NCI-H446 treated with DMSO at 0.1 percent for 48 hours (cell line): ENCODE measurements at regions not wholly inside any gene's neighbourhood (a gene's known extent, or its start where the extent isn't known, plus 50 kb on each side); places are given as distances from the start of the nearest gene placed in this dataset.

Experiments
- DNase-seq: peaks from one replicate; lab custom pipeline; 2025; lab: John Stamatoyannopoulos, UW

DNA sequence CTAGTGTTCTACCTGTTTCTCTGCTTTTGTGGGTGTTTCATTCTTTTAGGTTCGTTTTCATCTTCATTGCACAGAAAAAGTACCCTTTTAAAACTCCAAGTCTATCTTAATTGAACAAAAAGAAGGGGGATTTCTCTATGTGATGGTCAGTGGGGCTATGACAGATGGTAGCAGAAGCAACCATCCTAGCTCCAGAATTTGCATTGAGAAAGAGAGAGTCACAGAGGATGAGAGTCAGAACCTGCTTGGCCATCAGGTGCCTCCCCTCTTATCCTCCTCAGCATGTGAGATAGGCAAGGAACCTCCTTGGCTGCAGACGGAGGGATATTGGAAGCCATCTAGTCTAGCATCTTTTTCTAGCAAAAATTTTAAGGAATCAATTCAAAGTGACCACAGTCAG, 398.0 kb upstream of the DCC start:
- DNase-seq, result no peak

DNA sequence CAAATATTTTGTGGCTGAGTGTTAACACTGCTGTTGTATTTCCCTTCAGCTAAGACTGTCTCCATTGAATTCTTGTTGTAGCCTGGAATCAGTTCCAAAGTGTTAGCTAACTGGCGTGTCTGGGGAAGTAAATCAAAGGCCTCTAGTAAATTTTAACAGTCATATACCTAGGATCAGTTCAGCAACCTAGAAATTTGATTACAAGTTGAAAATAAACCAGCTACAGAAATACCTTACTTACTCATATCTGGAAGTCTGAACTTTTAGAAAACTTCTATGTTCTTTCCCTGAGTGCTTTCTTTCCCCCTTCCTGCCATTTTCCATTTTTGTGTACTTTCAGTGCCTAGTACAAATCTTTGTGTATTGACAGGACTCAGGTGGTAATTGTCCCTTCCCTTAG, 396.7 kb upstream of the DCC start:
- DNase-seq, result no peak

DNA sequence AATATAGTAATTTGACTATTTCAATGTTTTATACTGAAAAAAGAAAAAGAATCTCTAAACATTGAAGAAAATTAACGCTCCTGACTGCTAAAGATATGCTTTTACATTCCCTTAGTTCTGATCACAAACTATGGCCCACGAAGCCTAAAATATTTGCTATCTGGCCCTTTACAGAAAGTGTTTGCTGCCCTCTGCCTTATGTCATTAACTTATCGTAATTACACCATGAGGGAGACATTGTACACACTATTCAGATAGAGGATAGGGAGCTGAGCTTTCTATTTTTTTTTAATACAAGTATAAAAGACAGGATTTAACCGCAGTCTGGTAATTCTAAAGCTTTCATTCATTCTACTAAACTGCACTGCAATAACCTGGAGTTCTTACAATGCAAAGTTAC, 393.1 kb upstream of the DCC start:
- DNase-seq, result no peak

DNA sequence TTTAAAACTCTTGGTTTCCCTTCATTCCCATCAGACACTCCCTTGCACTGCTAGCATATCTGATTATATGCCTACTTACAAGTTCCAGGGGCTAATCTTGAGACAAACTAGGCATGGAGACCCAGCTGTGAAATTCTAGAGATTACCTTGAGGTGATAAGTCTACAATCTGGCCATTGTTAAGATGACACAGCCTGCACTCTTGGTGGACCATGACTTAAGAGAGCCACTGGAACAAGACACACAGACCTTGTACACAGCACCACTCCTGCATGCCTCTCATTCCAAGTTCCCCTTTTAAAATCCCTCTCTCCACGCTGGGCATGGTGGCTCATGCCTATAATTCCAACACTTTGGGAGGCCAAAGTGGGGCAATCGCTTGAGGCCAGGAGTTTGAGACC, 387.2 kb upstream of the DCC start:
- no peak for DNase-seq

DNA sequence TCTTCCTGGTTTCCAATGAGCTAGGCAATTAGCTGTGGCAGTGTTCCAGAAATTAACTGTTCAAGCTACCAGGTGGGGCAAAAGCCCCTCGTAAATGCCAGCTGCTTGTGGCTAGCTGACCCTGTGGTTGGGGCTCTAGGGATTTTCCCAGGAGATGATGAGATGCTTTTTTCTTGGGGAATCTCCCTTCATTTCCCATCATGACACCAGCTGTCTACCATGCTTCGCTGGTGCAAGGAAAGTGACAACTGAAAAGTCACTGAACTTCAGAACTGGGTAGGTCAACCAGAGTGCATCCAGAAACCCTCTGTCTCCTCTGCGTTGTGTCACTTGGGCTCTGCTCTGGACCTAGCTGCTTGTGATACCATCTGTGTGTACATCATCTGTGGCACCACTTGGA, 386.5 kb upstream of the DCC start:
- no peak for DNase-seq

DNA sequence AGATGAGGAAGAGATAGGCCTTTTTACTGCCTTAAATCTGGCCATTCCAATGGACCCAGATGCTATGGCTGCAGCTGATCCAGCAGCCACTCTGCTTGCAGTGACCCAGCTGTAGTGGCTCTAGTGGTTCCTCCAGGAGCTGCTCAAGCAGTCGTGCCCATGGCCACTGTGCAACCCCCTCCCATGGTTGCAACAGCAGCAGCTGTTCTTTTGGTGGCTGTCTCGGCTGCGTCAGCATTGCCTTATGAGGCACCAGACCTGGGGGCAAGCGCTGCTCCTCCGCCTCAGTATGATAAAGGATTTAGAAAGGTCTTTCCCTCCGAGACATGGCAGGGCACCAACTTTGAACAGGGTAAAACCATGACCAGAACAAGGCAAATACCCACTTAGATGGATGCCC, 384.9 kb upstream of the DCC start:
- DNase-seq, result no peak

DNA sequence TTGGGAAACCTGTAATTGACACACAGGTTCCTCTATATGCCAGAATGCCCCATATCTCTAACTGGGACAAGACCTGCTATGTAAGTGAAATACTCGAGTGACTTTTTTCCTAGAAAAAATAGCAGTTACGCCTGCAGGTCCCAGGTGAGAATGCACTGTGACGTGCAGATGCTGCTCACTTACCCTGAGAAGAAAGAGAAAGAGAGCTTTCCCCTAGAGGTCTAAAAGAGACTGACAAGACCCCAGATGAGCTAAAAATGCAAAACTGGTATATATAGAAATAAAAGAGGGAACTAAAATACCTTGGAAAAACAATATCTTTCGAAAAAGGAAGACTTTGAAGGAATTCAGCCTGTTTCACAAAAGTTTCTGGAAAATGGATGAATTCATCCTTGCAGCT, 383.0 kb upstream of the DCC start:
- no peak for DNase-seq

DNA sequence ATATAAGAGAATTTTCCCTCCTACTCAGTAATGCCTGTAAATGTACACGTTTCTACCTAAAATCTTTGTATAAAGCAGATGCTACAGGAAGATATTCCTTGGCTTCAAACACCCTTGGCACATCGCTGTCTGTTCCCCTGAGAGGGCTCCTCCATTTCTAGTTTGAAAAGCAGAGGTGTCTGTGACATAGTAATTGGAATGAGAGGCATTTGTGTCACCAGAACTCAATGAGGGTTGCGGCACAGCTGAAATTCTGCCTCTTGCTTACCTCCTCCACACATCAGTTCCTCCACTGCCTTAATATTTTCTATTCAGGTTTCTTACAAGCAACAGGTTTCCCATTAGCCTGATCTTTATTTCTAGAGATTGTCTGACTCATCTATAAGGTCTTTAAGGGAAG, 359.9 kb upstream of the DCC start:
- DNase-seq, result no peak

DNA sequence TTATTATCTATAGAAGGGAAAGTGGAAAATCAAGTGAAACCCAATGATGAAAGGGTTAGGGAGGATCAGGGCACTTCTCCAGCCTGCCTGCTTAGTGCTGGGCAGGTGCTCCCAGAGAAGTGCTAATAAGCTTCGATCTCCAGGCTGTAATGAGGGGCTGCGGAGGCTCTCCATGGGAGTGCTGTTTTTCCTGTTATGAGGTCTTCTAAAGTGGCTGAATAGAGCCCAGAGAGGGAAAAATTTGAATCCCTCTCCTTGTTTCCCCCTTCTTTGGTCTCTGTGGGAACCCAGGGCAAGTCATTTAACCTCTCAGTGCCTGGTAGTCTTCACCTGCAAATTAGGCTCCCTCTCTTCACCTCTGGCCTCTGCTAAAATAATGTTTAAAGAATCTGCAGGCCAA, 351.7 kb upstream of the DCC start:
- no peak for DNase-seq

DNA sequence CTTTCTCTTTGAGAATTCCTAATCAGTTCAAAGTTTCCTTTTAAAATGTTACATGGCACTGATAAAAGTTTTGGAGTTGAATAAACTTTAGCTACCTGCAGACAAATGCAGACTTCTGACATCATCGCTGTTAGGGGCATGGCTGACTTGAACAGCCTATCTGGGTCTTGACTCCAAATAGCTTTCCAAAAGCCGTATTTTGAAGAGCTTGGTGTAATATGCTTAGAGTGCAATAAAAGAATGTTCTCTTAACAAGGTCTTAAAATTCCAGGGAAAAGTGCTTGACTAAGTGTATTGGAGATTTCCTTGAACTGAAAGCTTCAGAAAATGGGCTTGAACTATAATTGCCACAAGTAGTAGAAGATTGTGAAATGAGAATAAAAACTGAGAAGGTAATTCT, 342.9 kb upstream of the DCC start:
- no peak for DNase-seq

DNA sequence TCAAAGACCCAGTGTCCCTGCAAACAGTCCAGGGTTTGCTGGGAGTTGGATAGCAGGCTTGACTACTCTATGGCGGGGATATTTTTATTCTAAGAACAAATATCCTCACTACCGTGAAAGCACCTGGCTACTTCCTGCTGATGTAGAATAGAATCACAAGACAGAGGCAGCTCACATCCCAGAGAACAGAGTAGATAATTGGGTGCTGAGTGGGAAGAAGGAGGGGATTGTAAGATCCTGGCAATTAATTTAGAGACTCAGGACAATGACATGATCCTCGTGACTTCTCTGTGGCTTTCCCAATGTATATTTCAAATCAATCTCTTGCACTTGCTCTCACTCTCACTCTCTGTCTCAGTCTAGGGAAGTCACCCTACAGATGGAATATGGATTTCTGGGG, 341.9 kb upstream of the DCC start:
- DNase-seq, result no peak

DNA sequence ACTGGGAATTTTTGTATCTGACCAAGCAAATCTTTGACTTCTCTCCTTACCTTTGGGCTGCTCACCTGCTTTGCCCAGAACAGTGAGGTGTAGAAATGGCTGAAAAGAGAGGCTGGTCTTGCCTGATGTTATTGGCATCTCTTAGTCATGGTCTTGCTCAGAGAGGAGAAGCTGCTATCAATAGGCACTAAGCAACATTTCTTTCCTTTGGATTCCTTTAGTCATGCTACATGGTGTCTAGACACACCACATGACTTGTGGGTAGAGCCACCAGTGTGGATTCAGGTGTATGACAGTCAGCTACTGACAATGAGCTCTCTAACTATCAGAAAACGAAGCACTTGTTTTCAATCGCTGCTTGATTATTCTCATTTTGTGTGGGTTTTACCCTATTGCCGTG, 341.3 kb upstream of the DCC start:
- DNase-seq, result no peak

DNA sequence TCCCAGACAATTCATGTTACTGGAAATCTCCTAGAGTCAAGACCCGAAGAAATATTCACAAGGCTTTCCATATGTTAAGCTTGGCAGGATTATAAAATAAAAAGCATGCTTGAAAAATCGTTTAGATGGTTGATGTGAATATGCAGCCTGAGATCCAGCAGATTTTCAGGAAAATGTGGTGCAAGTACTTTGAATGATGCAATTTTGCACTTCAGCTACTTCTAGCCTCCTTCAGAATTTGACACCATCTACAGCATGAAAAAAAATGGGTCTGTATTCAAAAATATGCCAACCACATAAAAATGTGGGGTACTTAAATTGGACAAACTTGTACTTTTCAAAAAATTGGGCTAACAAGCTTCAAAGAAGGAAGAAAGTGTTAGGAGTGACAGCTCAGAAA, 340.6 kb upstream of the DCC start:
- no peak for DNase-seq

DNA sequence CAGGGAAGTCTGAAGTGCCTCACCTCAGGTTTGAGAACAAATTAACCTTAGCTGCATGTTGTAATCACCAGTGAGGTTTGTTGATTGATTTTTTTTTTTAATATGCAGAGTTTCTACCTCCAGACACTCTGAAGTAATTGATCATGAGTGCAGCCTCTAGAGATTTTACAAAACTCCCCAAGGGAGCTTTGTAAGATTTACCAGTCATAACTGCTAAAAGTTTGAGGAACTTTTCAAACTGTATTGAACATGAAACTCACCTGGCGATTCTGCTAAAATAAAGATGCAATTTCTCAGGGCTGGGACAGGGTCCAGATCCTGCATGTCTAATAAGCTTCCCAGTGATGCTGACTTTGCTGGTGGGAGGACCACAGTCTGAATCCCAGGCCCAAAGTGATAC, 339.6 kb upstream of the DCC start:
- no peak for DNase-seq

DNA sequence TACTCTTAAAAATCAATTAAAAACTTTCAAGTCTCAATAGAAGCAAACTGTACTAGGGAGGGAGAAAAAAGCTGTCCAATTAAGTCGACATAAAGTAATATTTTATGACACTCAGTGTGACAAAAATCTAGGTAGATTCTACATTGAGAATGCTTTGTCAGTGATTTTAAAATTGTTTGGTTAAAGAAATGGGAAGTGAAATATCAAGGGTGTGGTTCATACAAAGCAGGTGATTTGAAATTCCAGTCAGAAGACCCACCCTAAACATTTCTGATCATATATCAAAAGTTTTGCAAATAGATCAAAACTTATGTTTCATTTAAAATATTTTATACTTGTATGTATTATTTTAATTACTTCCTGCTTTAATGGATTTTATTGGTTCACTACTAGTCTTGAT, 338.9 kb upstream of the DCC start:
- DNase-seq, result no peak

DNA sequence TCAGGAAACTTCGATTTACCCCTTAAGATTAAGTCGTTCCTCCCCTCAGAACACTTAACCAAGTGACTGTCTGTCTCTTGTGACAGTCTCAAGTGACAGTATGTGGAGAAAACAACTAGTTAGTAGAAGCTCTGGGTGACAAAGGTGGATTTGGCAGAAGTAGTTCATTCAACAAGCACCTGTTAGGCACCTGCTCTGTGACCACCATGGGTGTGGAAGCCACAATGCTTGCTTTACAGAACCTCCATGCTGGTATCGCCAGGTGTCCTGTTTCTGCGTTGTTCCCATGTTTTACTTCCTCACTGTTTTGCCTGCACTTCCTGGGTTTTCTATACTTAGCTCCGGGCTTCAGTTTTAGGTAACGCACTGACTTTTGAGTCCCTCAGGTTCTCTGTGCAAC, 337.4 kb upstream of the DCC start:
- DNase-seq, result no peak

DNA sequence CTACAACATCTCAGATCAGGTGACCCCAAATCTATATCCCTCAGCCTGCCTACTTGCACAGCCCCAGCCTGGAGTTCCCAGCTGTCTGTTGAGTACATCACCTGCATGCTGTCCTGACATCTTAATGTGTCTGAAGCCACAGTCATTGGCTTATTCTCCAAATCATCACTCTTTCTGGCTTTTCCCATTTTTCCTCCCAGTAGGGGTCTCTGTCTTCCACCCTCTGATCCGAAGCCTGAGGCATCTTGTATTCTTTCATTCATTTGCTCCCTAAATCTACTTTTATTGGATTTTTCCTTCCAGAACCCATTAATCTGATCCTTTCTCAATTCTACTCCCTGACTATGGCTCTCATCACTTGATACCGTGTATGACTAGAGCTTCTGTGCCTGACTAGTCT, 332.9 kb upstream of the DCC start:
- no peak for DNase-seq

DNA sequence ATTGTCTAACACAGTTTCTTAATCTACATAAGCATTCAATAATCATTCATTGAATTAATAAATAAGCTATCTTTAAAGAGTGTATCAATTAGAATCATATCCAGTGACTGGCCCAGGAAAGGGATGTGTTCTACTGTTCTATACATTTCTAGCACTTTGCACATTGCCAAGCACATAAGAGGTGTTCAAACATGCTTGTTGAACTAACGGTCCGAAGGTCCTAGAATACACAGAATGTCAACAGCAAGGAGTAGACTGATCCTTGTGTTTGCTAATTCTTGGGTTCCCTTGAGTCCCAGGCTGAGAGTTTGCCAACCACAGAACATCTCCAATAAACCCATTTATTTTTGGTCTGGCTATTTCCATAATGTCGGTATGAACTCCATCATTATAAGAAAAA, 331.7 kb upstream of the DCC start:
- DNase-seq, result no peak

DNA sequence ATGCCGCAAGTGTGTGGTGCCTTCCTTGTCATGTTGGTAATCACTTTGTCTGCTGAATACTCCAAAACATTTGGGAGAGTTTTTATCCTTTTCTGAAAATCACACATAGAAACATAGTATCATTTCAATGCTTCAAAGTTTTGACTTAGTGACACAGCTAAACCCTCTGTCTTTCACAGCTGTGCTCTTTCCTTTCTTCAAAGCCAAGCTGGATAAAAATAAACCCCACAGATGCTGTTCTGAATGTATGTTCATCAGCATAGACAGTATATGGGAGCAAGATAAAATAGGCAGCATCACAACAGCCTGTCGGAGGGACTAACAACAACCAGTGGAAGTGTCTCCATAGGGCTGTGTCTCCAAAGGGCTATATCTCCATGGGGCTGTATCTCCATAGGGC, 331.3 kb upstream of the DCC start:
- no peak for DNase-seq

DNA sequence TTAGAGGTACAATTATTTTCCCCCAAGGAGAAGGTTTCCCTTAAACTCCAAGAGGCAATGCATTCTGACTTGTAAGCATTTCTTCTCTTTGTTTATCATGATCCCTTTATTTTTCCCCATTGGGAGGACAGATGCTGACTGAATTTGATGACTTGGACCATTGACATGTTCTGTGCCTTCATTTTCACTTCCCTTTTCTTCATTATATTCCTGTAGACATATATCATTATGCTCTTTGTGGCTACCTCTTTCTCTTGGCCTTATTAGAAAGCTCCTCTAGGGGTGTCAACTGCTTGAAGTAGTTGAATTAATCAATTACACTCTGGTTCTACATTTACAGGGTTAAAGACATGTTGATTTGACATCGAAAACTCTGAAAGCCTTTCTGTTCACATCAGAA, 330.0 kb upstream of the DCC start:
- no peak for DNase-seq

DNA sequence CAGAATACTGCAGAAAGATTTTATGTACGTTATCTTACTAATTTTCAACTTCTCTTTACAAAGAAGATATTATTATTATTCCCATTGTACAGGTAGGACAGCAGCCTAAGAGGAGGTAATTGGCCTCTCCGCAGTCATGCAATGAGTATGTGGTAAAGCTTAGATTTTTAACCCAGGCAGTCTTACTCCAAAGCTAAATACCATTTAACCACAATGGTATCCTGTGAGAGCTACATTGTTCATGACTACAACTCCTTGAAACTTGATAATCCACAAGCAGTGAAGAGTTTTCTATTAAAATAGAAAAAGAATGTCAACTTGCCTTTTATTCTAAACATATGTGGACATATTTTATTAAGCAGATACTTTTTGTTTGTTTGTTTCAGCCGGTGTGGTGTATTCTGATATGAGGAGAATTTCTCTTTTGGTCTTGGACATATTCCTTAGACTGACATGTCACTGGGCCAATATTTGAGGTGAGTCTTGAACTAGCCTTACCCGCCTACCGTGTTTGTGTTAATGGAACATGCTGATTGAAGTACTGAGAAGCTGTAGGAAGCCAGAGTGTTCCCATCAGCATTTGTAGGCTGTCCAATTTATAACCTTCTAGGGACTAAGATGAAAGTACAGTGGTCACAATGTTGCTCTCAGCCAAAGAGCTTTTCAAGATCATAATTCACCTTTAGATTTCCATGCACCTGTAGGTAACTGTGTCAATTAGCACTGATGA, 293.9 kb upstream of the DCC start:
- no peak for DNase-seq

DNA sequence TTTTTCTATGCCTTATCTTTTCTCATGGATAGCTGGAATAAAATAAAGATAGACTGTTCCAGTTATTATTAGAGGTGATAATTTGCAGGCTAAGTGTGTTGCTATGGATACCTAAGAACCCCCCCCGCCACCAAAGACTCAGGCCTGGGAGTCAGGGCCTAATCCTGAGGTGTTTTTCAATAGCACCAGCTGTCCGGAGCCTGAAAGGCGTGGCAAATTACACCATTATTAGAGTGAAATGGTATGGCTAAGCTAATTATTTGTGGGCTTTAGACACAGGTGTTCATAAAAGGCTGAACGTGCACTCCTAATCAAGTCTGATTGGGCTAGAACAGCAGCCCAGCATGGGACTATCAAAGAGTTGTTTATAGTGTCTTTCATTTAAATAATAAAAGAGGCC, 293.2 kb upstream of the DCC start:
- no peak for DNase-seq

DNA sequence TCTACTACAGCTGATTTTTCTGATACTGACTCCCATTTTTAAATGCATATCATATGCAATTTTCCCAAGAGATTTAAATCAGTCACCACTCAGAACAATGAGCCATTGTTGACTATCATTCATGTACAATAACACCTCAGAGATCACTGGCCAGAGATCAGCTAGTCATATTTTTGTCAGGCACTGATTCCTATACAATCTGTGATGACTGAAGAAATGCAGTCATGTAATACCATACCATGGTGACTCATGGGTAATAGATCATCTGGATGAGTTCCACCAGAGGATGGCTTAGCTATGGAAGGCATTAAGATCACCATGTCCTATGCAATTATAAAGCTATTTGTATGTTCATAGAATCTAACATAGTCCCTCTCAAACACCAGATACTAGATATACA, 285.7 kb upstream of the DCC start:
- no peak for DNase-seq

DNA sequence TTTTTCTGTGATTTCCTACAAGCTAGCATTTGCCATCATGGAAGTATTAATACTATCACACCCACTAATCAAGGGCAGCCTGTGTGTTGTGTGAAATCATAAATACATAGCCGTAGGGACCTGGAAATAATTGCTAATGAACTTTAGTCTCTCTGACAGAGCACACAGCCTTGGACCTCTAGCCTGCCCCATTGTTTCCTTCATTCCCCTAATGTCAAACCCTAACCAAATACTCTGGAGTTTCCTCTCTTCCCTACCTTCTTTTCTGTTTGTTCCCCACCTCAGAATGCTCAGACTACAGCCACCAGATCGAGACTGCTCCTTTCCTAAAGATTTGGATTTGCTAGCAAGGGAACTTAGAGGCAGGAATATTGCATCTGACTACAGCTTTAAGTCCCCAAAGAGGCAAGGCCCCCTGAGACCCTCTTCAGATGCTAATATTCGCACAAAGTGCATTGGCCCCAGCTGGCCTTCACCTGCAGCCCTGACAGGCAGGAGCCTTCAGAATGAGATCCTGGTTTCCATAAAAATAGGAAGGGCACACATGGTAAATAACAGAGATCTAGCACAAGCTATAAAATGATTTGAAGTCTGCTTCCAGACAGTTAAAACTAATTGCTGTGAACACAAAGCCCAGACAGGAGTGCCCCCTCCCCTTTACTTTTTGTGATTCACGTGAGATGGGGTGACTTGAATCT, 279.2 kb upstream of the DCC start:
- no peak for DNase-seq
